ENCODE measurements at regions not wholly inside any gene's neighbourhood (a gene's known extent, or its start where the extent isn't known, plus 50 kb on each side); places are given as distances from the start of the nearest gene placed in this dataset.

DNA sequence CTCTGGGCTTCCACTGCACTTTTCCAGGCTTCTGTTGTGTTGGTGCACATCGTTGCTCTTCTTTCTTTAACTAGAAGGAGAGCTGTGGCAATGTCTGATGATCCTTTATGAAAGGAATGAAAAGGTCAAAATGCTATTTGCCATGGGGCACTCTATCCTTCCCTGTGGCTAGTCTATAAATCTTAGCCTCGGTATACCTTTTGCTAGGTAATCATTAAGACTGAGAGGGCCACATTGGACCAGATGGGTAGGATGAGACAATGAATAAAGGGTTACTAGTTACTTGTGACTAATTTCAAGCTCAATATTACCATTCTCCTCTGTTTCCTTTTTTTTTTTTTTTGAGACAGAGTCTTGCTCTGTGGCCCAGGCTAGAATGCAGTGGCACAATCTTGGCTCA is 89.4 kb upstream of the C1orf87 start:
- Histone ChIP-seq H3K36me3 (ENCODE audit: insufficient read depth, low read length) (no peaks in the 10 kb centered on the region), H3K4me1 (ENCODE audit: insufficient read depth, low read length, poor library complexity, severe bottlenecking) (no peaks in the 10 kb centered on the region), H3K4me3 (ENCODE audit: low read depth, low read length, poor library complexity, severe bottlenecking) (no peak overlapping the region), H3K4me2 (ENCODE audit: low read length) (no peak overlapping the region), H3K9me2 (ENCODE audit: insufficient read depth, low read length) (no peaks in the 10 kb centered on the region), H3K79me2 (ENCODE audit: insufficient read depth, low read depth, low read length) (no peaks in the 10 kb centered on the region), H3K9me3 (ENCODE audit: low read length) (no peaks in the 10 kb centered on the region), H4K20me1 (ENCODE audit: insufficient read depth, low read length) (no peaks in the 10 kb centered on the region), H3K27ac (ENCODE audit: low read depth, low read length, poor library complexity, severe bottlenecking) (no peak overlapping the region), H2AFZ (ENCODE audit: low read length) (no peak overlapping the region)
- intact Hi-C loops (cut with micrococcal nuclease; ENCODE audit: unreplicated experiment), result no loop called here
- POLR2A ChIA-PET, result interaction anchor here (0.7 kb wide), 1 partner anchor 1397 kb away, joined by 3 read pairs; no protein-coding TSS in a partner anchor
- BruUV-seq (replicated peaks), result no TSS peak
- CTCF ChIA-PET (ENCODE audit: unreplicated experiment), result no interaction called here
- DNase-seq (ENCODE audit: low spot score), result no peak
- TF ChIP-seq EZH2phosphoT487 (IDR thresholded peaks at IDR 0.05; ENCODE audit: borderline replicate concordance, low read depth, low read length), result no peak
- TF ChIP-seq, protein P1, sequence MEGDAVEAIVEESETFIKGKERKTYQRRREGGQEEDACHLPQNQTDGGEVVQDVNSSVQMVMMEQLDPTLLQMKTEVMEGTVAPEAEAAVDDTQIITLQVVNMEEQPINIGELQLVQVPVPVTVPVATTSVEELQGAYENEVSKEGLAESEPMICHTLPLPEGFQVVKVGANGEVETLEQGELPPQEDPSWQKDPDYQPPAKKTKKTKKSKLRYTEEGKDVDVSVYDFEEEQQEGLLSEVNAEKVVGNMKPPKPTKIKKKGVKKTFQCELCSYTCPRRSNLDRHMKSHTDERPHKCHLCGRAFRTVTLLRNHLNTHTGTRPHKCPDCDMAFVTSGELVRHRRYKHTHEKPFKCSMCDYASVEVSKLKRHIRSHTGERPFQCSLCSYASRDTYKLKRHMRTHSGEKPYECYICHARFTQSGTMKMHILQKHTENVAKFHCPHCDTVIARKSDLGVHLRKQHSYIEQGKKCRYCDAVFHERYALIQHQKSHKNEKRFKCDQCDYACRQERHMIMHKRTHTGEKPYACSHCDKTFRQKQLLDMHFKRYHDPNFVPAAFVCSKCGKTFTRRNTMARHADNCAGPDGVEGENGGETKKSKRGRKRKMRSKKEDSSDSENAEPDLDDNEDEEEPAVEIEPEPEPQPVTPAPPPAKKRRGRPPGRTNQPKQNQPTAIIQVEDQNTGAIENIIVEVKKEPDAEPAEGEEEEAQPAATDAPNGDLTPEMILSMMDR (conservative IDR thresholded peaks at IDR 0.05; ENCODE audit: low read length), result no peak

DNA sequence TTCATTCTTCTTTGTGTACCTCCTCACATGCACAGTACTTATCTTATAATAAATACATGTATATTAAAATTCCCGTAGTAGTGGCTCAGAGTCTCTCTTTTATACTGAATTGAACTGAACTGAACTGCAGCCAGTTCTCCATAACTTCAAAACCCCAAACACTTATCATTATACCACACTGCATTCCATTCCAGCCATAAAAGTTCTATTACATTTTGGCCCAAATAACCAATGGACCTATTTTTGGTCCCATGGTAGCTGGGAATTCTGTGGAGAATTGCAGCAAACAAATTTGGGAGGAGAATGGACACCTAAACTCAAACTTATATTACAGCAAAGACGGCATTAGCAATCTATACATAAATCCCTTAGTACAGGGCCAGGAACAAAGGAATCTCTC is 86.6 kb upstream of the C1orf87 start:
- ChIA-PET CTCF (ENCODE audit: unreplicated experiment) (no interaction called here), POLR2A (no interaction called here)
- Histone ChIP-seq H2AFZ (ENCODE audit: low read length) (no peak overlapping the region), H3K4me2 (ENCODE audit: low read length) (no peak overlapping the region), H3K4me1 (ENCODE audit: insufficient read depth, low read length, poor library complexity, severe bottlenecking) (no peaks in the 10 kb centered on the region), H3K9me3 (ENCODE audit: low read length) (no peaks in the 10 kb centered on the region), H3K79me2 (ENCODE audit: insufficient read depth, low read depth, low read length) (no peaks in the 10 kb centered on the region), H3K27ac (ENCODE audit: low read depth, low read length, poor library complexity, severe bottlenecking) (no peak overlapping the region), H4K20me1 (ENCODE audit: insufficient read depth, low read length) (no peaks in the 10 kb centered on the region), H3K9me2 (ENCODE audit: insufficient read depth, low read length) (no peaks in the 10 kb centered on the region), H3K4me3 (ENCODE audit: low read depth, low read length, poor library complexity, severe bottlenecking) (no peak overlapping the region), H3K36me3 (ENCODE audit: insufficient read depth, low read length) (no peaks in the 10 kb centered on the region)
- intact Hi-C loops (cut with micrococcal nuclease; ENCODE audit: unreplicated experiment), result no loop called here
- DNase-seq (ENCODE audit: low spot score), result no peak
- no peak for TF ChIP-seq EZH2phosphoT487 (IDR thresholded peaks at IDR 0.05; ENCODE audit: borderline replicate concordance, low read depth, low read length)
- TF ChIP-seq, protein P1 (conservative IDR thresholded peaks at IDR 0.05; ENCODE audit: low read length), result no peak
- BruUV-seq (replicated peaks), result no TSS peak

DNA sequence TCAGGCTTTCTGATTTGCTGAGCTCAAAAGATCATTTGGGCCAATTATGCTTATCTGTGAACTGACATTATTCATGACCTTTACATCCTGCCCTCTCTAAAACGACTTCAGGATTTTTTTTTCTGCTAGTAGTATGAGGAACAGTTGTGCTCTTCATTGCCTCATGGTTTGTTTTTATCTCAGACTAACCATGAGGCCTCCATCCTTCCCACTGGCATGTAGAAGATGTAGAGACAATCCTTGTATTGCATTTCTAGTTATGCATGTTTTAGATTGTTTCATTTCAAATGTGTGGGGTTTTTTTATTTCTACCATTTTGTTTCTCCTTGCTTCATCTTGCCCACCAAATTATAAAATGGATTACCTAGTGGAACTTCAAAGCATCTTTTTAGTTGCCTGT is 82.8 kb upstream of the C1orf87 start:
- Histone ChIP-seq H3K9me3 (ENCODE audit: low read length) (no peaks in the 10 kb centered on the region), H3K27ac (ENCODE audit: low read depth, low read length, poor library complexity, severe bottlenecking) (no peak overlapping the region), H3K4me3 (ENCODE audit: low read depth, low read length, poor library complexity, severe bottlenecking) (no peak overlapping the region), H3K79me2 (ENCODE audit: insufficient read depth, low read depth, low read length) (no peaks in the 10 kb centered on the region), H2AFZ (ENCODE audit: low read length) (no peak overlapping the region), H3K9me2 (ENCODE audit: insufficient read depth, low read length) (no peaks in the 10 kb centered on the region), H3K4me1 (ENCODE audit: insufficient read depth, low read length, poor library complexity, severe bottlenecking) (no peaks in the 10 kb centered on the region), H3K4me2 (ENCODE audit: low read length) (no peak overlapping the region), H3K36me3 (ENCODE audit: insufficient read depth, low read length) (no peaks in the 10 kb centered on the region), H4K20me1 (ENCODE audit: insufficient read depth, low read length) (no peaks in the 10 kb centered on the region)
- no peak for DNase-seq (ENCODE audit: low spot score)
- POLR2A ChIA-PET, result interaction anchor here (0.9 to 1.0 kb wide), 2 partner anchors 13 to 15 kb away, joined by 3 to 5 read pairs; no protein-coding TSS in a partner anchor
- no peak for TF ChIP-seq EZH2phosphoT487 (IDR thresholded peaks at IDR 0.05; ENCODE audit: borderline replicate concordance, low read depth, low read length)
- TF ChIP-seq, protein P1 (conservative IDR thresholded peaks at IDR 0.05; ENCODE audit: low read length), result no peak
- intact Hi-C loops (cut with micrococcal nuclease; ENCODE audit: unreplicated experiment), result no loop called here
- BruUV-seq (replicated peaks), result no TSS peak
- CTCF ChIA-PET (ENCODE audit: unreplicated experiment), result no interaction called here

Data from OCI-LY7 (cell line).